Neural progenitor cell (in vitro differentiated cells): ENCODE measurements at regions not wholly inside any gene's neighbourhood (a gene's known extent, or its start where the extent isn't known, plus 50 kb on each side); places are given as distances from the start of the nearest gene placed in this dataset.

Source experiments
- EZH2 ChIP-seq: fragments of 200-600 bp; sonication (generic); IDR thresholded peaks from 2 replicates; pipeline ENCODE4 v1.6.1; 2017; ENCODE audit warnings: antibody characterized with exemption, mild to moderate bottlenecking, moderate library complexity
- TF ChIP-seq, protein P1 (sequence below): fragments of 200-600 bp; sonication (generic); IDR thresholded peaks from 2 replicates; pipeline ENCODE4 v1.5.1; 2017; ENCODE audit warnings: antibody characterized with exemption, mild to moderate bottlenecking

DNA sequence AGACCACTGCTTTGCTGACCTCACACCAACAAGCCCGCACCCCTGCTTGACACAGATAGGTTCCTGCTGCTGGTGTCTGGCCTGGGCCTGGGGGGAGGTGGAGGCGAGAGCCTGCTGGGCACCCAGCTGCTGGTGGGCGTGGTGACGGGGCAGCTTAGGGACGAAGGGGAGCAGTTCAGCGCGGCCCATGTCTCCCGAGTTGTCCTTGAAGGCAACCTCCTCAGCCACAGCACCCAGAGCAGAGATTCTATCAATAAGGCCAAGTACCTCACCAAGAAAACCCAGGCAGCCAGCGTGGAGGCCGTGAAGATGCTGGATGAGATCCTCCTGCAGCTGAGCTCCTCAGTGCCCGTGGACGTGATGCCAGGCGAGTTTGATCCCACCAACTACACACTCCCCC, 313.3 kb downstream of the NR2F1-AS1 start:
- TF ChIP-seq, protein P1, sequence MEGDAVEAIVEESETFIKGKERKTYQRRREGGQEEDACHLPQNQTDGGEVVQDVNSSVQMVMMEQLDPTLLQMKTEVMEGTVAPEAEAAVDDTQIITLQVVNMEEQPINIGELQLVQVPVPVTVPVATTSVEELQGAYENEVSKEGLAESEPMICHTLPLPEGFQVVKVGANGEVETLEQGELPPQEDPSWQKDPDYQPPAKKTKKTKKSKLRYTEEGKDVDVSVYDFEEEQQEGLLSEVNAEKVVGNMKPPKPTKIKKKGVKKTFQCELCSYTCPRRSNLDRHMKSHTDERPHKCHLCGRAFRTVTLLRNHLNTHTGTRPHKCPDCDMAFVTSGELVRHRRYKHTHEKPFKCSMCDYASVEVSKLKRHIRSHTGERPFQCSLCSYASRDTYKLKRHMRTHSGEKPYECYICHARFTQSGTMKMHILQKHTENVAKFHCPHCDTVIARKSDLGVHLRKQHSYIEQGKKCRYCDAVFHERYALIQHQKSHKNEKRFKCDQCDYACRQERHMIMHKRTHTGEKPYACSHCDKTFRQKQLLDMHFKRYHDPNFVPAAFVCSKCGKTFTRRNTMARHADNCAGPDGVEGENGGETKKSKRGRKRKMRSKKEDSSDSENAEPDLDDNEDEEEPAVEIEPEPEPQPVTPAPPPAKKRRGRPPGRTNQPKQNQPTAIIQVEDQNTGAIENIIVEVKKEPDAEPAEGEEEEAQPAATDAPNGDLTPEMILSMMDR: no peak
- no peak for TF ChIP-seq EZH2
